ENCODE measurements at regions not wholly inside any gene's neighbourhood (a gene's known extent, or its start where the extent isn't known, plus 50 kb on each side); places are given as distances from the start of the nearest gene placed in this dataset.

GRCh38 chr13:32882691-32883090 is 133.5 kb upstream of the KL start:
- no TSS peak for BruUV-seq (replicated peaks)
- no peak for ATAC-seq
- H3K36me3 ChIP-seq (ENCODE audit: control insufficient read depth in 1 of 2, insufficient read depth in 2 of 2, low read length in 2 of 2): no peaks in the 10 kb centered on the region
- intact Hi-C loops (cut with micrococcal nuclease): no loop called here
- TF ChIP-seq EGR1 (IDR thresholded peaks at IDR 0.05; ENCODE audit: low read depth) (no peak), ZNF274 (IDR thresholded peaks at IDR 0.05; ENCODE audit: low read depth, low read length) (no peak), POLR2A (IDR thresholded peaks at IDR 0.05; ENCODE audit: borderline replicate concordance, extremely low read depth, insufficient read depth, insufficient read length) (no peak), SRF (IDR thresholded peaks at IDR 0.05; ENCODE audit: low read depth) (no peak), MAX (IDR thresholded peaks at IDR 0.05) (no peak)
- ChIA-PET CTCF (interaction anchor here (0.8 kb wide), 1 partner anchor 29 kb away, joined by 3 read pairs; no protein-coding TSS in a partner anchor), POLR2A (no interaction called here), RAD21 (ENCODE audit: low non-redundant PET in 1 of 2, low total read pairs in 2 of 2, uncharacterized antibody in 2 of 2, unreplicated experiment in 2 of 2) (no interaction called here)
- H3K4me1 ChIP-seq (ENCODE audit: control insufficient read depth in 1 of 2, insufficient read depth in 2 of 2, low read length in 2 of 2): no peaks in the 10 kb centered on the region
- no peak overlapping the region for H2AFZ ChIP-seq (ENCODE audit: low read depth, low read length, poor library complexity, severe bottlenecking)
- H3K27ac ChIP-seq (ENCODE audit: low read depth, low read length): no peak overlapping the region
- no peak overlapping the region for H3K9ac ChIP-seq (ENCODE audit: low read length)
- no peak for DNase-seq (ENCODE audit: low read depth, low spot score)
- H3K9me3 ChIP-seq (ENCODE audit: control insufficient read depth in 1 of 2, insufficient read depth in 1 of 2, low read depth in 1 of 2, low read length in 2 of 2): no peaks in the 10 kb centered on the region
- H4K20me1 ChIP-seq (ENCODE audit: insufficient read depth): no peaks in the 10 kb centered on the region
- H3K4me2 ChIP-seq (ENCODE audit: low read length): no peak overlapping the region
- no peaks in the 10 kb centered on the region for H3K27me3 ChIP-seq (ENCODE audit: insufficient read depth, low read length)
- H3K79me2 ChIP-seq (ENCODE audit: insufficient read depth, low read length): no peaks in the 10 kb centered on the region
- H3K4me3 ChIP-seq (replicated peaks in 1 of 2; ENCODE audit: low read depth in 1 of 2, low read length in 2 of 2): no peak overlapping the region
- H3K9me2 ChIP-seq (ENCODE audit: insufficient read depth): no peaks in the 10 kb centered on the region

GRCh38 chr13:32883474-32883873 is 132.7 kb upstream of the KL start:
- H2AFZ ChIP-seq (ENCODE audit: low read depth, low read length, poor library complexity, severe bottlenecking): no peak overlapping the region
- H3K4me2 ChIP-seq (ENCODE audit: low read length): no peak overlapping the region
- no peaks in the 10 kb centered on the region for H3K27me3 ChIP-seq (ENCODE audit: insufficient read depth, low read length)
- H3K27ac ChIP-seq (ENCODE audit: low read depth, low read length): no peak overlapping the region
- ChIA-PET CTCF (no interaction called here), POLR2A (no interaction called here), RAD21 (ENCODE audit: low non-redundant PET in 1 of 2, low total read pairs in 2 of 2, uncharacterized antibody in 2 of 2, unreplicated experiment in 2 of 2) (no interaction called here)
- no TSS peak for BruUV-seq (replicated peaks)
- no peaks in the 10 kb centered on the region for H3K9me2 ChIP-seq (ENCODE audit: insufficient read depth)
- no peaks in the 10 kb centered on the region for H3K36me3 ChIP-seq (ENCODE audit: control insufficient read depth in 1 of 2, insufficient read depth in 2 of 2, low read length in 2 of 2)
- H3K9me3 ChIP-seq (ENCODE audit: control insufficient read depth in 1 of 2, insufficient read depth in 1 of 2, low read depth in 1 of 2, low read length in 2 of 2): no peaks in the 10 kb centered on the region
- ATAC-seq (no peak), DNase-seq (ENCODE audit: low read depth, low spot score) (no peak)
- no peaks in the 10 kb centered on the region for H3K79me2 ChIP-seq (ENCODE audit: insufficient read depth, low read length)
- no peak overlapping the region for H3K9ac ChIP-seq (ENCODE audit: low read length)
- H3K4me1 ChIP-seq (ENCODE audit: control insufficient read depth in 1 of 2, insufficient read depth in 2 of 2, low read length in 2 of 2): no peaks in the 10 kb centered on the region
- no peaks in the 10 kb centered on the region for H4K20me1 ChIP-seq (ENCODE audit: insufficient read depth)
- intact Hi-C loops (cut with micrococcal nuclease): no loop called here
- no peak overlapping the region for H3K4me3 ChIP-seq (replicated peaks in 1 of 2; ENCODE audit: low read depth in 1 of 2, low read length in 2 of 2)
- TF ChIP-seq RAD21 (IDR thresholded peaks at IDR 0.05; ENCODE audit: low read depth): no peak
- TF ChIP-seq ELF1 (IDR thresholded peaks at IDR 0.05; ENCODE audit: borderline replicate concordance, low read depth): no peak
- TF ChIP-seq ZBTB33 (IDR thresholded peaks at IDR 0.05; ENCODE audit: extremely low read depth, insufficient replicate concordance, low read length): no peak
- TF ChIP-seq SP1 (IDR thresholded peaks at IDR 0.05; ENCODE audit: low read depth): no peak
- TF ChIP-seq SRF (IDR thresholded peaks at IDR 0.05; ENCODE audit: low read depth): no peak
- TF ChIP-seq ZNF274 (IDR thresholded peaks at IDR 0.05; ENCODE audit: low read depth, low read length): no peak
- TF ChIP-seq ZFX (IDR thresholded peaks at IDR 0.05): no peak
- no peak for TF ChIP-seq MAX (IDR thresholded peaks at IDR 0.05)
- no peak for TF ChIP-seq POLR2AphosphoS5 (IDR thresholded peaks at IDR 0.05; ENCODE audit: low read depth, low read length)
- TF ChIP-seq ATF3 (IDR thresholded peaks at IDR 0.05): no peak
- TF ChIP-seq POLR2A (IDR thresholded peaks at IDR 0.05; ENCODE audit: borderline replicate concordance, extremely low read depth, insufficient read depth, insufficient read length): no peak
- TF ChIP-seq REST (IDR thresholded peaks at IDR 0.05; ENCODE audit: low read depth): no peak
- TF ChIP-seq EZH2phosphoT487 (IDR thresholded peaks at IDR 0.05; ENCODE audit: borderline replicate concordance): no peak
- no peak for TF ChIP-seq EZH2 (IDR thresholded peaks at IDR 0.05)
- no peak for TF ChIP-seq CBX3 (IDR thresholded peaks at IDR 0.05; ENCODE audit: low read depth)
- TF ChIP-seq EGR1 (IDR thresholded peaks at IDR 0.05; ENCODE audit: low read depth): no peak

Measured in HCT116 (cell line).